ENCODE measurements at regions not wholly inside any gene's neighbourhood (a gene's known extent, or its start where the extent isn't known, plus 50 kb on each side); places are given as distances from the start of the nearest gene placed in this dataset.

DNA sequence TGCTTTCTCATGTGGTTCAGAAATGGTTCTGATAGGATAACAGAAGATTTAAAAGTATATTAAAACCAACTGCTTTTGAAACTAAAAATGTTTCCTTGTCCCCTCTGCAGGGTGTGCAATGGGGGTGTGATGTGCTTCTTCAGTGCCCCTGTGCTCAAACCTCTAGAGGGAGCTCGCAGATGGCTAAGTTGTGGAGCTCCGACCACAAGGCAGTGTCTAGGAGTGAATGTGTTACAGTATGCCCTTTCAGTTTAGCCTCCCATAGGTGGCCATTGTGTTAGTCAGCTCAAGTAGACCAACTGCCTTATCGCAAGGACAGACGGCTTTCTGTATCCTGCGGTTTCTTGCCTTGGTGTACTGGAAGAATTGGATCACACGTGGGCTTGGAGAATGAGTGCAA lies 130.5 kb downstream of the TENT5D start:
- no peak for TF ChIP-seq TEAD4 (IDR thresholded peaks at IDR 0.05)
- TF ChIP-seq, protein P1, sequence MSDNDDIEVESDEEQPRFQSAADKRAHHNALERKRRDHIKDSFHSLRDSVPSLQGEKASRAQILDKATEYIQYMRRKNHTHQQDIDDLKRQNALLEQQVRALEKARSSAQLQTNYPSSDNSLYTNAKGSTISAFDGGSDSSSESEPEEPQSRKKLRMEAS (IDR thresholded peaks at IDR 0.05), result no peak

Data from Ishikawa (cell line).